HUES64 (cell line): ENCODE measurements at regions not wholly inside any gene's neighbourhood (a gene's known extent, or its start where the extent isn't known, plus 50 kb on each side); places are given as distances from the start of the nearest gene placed in this dataset.

Experiments used
- H3K27ac ChIP-seq: 2 replicates; pipeline ENCODE4 v1.7.0; 2013; ENCODE audit warnings: low read depth, low read length, inconsistent platforms
- H3K27me3 ChIP-seq: 2 replicates; pipeline ENCODE4 v1.6.1; 2013; ENCODE audit warnings: mild to moderate bottlenecking, low read length; ENCODE audit not compliant: insufficient read depth
- H3K36me3 ChIP-seq: 2 replicates; pipeline ENCODE4 v1.6.1; 2013; ENCODE audit warnings: mild to moderate bottlenecking, low read length; ENCODE audit not compliant: insufficient read depth
- H3K4me1 ChIP-seq: 2 replicates; pipeline ENCODE4 v1.6.1; 2013; ENCODE audit warnings: mild to moderate bottlenecking, low read length, moderate library complexity; ENCODE audit not compliant: insufficient read depth
- H3K4me3 ChIP-seq: 2 replicates; pipeline ENCODE4 v1.5.1; 2013; ENCODE audit warnings: mild to moderate bottlenecking, low read length, moderate library complexity
- H3K9ac ChIP-seq: 2 replicates; pipeline ENCODE4 v1.6.1; 2013; ENCODE audit warnings: mild to moderate bottlenecking, low read depth, low read length
- H3K9me3 ChIP-seq: 2 replicates; pipeline ENCODE4 v1.6.1; 2013; ENCODE audit warnings: low read depth, low read length; ENCODE audit not compliant: insufficient read depth
- WGBS: fragments of 150-250, 120-280 bp; methylation state at CpG from one replicate; pipeline ENCODE4 v1.1.7; 2013; ENCODE audit warnings: missing lambda C conversion rate; 5-methylcytosine and 5-hydroxymethylcytosine counted together

DNA sequence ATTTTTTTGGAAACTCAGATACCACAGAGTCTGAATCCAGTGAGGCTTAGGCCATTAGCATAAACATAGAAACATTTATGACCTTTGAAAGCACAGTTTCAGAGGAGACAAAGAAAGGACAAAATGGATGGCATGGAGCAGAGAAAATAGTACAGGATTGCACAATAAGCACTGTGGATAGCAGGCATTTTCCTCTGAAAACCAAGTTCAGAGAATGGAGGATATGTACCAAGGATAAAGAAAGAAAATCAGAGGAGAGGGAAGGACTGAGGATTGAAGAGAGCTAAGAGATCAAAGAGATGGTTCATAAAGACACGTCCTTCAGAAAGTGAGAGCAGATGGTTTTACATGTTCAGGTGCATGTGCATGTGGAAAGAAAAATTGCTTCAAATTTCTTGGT is 707.2 kb upstream of the CELF2 start:
- H3K9ac ChIP-seq, result no peak overlapping the region
- no peak overlapping the region for H3K27ac ChIP-seq
- no peak overlapping the region for H3K4me3 ChIP-seq
- H3K4me1 ChIP-seq, result no peaks in the 10 kb centered on the region
- 93% methylated on average over 1 of the region's 1 CpG for WGBS
- H3K36me3 ChIP-seq, result no peaks in the 10 kb centered on the region
- H3K27me3 ChIP-seq, result no peaks in the 10 kb centered on the region
- H3K9me3 ChIP-seq, result no peaks in the 10 kb centered on the region

DNA sequence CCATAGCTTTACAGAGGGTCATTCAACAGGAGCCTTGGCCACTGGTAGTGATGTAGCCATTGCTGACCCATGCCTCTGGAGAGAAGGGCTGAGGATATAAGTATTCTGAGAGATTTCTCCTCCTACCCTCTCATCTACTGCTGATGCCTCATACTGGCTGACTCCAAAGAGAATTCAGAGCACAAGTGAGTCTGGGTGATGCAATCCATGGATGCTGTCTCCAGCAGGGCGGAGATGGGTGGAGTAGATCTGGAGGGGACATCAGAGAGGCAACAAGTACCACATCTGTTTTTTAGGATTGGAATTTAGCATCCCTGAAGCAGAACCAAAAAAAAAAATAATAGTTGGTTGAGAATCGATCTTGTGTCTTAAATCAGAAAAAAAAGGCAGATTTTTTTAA is 705.7 kb upstream of the CELF2 start:
- Histone ChIP-seq H3K4me1 (no peaks in the 10 kb centered on the region), H3K9ac (no peak overlapping the region), H3K4me3 (no peak overlapping the region), H3K9me3 (no peaks in the 10 kb centered on the region), H3K36me3 (no peaks in the 10 kb centered on the region), H3K27ac (no peak overlapping the region), H3K27me3 (no peaks in the 10 kb centered on the region)
- WGBS, result 90% methylated on average over 2 of the region's 2 CpGs

DNA sequence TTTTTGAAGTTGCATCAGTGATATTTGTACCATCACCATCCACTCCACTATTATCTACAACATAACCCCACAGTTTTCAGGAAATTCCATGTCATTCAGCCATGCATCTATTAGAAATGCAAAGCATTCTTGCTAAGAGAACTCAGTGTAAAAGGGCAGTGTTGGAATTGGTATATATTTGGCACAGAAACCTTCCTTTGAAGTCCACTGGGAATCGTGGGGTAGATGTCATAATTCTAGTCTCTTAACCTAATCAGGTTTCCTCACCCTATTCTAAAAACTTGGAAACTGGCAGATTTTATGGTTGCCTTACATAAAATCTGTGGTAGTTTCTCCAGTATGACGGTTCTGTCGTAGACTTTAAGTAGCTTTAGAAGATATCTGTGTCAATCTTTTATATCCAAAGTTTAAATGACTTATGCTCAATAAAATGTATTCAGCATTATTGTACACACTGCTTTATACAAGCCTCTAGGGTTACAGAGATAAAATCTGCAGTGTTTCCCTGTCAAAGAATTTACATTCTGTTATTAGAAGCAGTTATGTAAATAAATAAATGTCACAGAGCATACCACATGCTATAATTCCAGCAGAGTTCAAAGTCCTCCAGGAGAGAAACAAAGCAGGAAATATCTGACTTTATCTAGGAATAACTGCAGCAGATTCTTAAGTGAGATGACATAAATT is 704.4 kb upstream of the CELF2 start:
- Histone ChIP-seq H3K4me1 (no peaks in the 10 kb centered on the region), H3K36me3 (no peaks in the 10 kb centered on the region), H3K27me3 (no peaks in the 10 kb centered on the region), H3K27ac (no peak overlapping the region), H3K9ac (no peak overlapping the region), H3K4me3 (no peak overlapping the region), H3K9me3 (no peaks in the 10 kb centered on the region)
- WGBS, result 95% methylated on average over 3 of the region's 3 CpGs

GRCh38 chr10:10314626-10315025 is 703.0 kb upstream of the CELF2 start:
- WGBS, result no CpG with 5 or more reads among the region's 2 CpGs
- no peaks in the 10 kb centered on the region for H3K27me3 ChIP-seq
- H3K36me3 ChIP-seq, result no peaks in the 10 kb centered on the region
- no peak overlapping the region for H3K4me3 ChIP-seq
- no peaks in the 10 kb centered on the region for H3K4me1 ChIP-seq
- H3K9ac ChIP-seq, result no peak overlapping the region
- H3K27ac ChIP-seq, result no peak overlapping the region
- H3K9me3 ChIP-seq, result no peaks in the 10 kb centered on the region

DNA sequence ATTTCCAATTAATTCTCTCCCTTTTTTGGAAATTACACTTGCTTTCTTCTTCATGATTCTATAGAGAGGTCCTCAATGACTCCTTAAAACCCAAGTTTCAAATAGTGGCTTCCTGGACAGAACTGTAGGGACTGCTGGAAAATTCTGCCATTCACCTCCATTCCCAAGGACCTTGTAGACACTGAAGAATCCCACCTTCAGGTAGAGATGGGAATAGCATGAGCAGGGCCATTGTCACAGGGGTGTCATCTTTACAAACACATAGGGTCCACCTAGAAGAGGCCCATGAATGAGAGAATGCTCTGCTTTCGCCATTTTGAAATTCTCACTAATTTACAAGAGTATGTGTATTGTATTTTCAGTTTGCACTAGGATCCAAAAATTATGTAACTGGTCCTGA is 701.7 kb upstream of the CELF2 start:
- Histone ChIP-seq H3K4me3 (no peak overlapping the region), H3K27ac (no peak overlapping the region)

GRCh38 chr10:10317151-10317550 is 700.5 kb upstream of the CELF2 start:
- no peak overlapping the region for H3K9ac ChIP-seq
- H3K36me3 ChIP-seq, result no peaks in the 10 kb centered on the region
- H3K4me3 ChIP-seq, result no peak overlapping the region
- H3K27ac ChIP-seq, result no peak overlapping the region
- H3K27me3 ChIP-seq, result no peaks in the 10 kb centered on the region
- H3K4me1 ChIP-seq, result no peaks in the 10 kb centered on the region
- 93% methylated on average over 1 of the region's 1 CpG for WGBS
- H3K9me3 ChIP-seq, result no peaks in the 10 kb centered on the region

More for the DNA sequence above, 701.7 kb upstream of the CELF2 start:
- Histone ChIP-seq H3K4me1 (no peaks in the 10 kb centered on the region), H3K27me3 (no peaks in the 10 kb centered on the region), H3K9ac (no peak overlapping the region), H3K9me3 (no peaks in the 10 kb centered on the region), H3K36me3 (no peaks in the 10 kb centered on the region)
- WGBS, result no CpG with 5 or more reads among the region's 1 CpG

DNA sequence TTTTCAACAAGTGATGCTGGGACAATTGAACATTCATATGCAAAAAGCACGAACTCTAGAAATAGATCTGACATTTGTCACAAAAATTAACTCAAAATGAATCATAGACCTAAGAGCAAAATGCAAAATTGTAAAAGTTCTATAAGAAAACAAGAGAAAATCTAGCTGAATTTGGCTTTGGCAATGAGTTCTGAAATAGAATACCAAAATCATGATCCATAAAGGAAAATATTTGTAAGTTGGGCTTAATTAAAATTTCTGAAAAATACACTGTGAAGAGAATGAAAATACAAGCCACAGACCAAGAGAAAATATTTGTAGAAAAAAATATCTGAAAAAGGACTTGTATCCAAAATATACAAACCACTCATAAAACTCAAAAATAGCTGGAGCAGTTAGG is 698.8 kb upstream of the CELF2 start:
- no peaks in the 10 kb centered on the region for H3K36me3 ChIP-seq
- no peaks in the 10 kb centered on the region for H3K27me3 ChIP-seq
- 82% methylated on average over 1 of the region's 1 CpG for WGBS
- no peaks in the 10 kb centered on the region for H3K9me3 ChIP-seq
- H3K4me1 ChIP-seq, result no peaks in the 10 kb centered on the region
- H3K9ac ChIP-seq, result no peak overlapping the region
- H3K4me3 ChIP-seq, result no peak overlapping the region
- no peak overlapping the region for H3K27ac ChIP-seq

- Histone ChIP-seq H3K27ac (no peak overlapping the region), H3K36me3 (no peaks in the 10 kb centered on the region), H3K9ac (no peak overlapping the region), H3K4me3 (no peak overlapping the region), H3K4me1 (no peaks in the 10 kb centered on the region), H3K9me3 (no peaks in the 10 kb centered on the region), H3K27me3 (no peaks in the 10 kb centered on the region)
- 92% methylated on average over 3 of the region's 3 CpGs for WGBS
Observed at GRCh38 chr10:10320956-10321355, 696.7 kb upstream of the CELF2 start.

DNA sequence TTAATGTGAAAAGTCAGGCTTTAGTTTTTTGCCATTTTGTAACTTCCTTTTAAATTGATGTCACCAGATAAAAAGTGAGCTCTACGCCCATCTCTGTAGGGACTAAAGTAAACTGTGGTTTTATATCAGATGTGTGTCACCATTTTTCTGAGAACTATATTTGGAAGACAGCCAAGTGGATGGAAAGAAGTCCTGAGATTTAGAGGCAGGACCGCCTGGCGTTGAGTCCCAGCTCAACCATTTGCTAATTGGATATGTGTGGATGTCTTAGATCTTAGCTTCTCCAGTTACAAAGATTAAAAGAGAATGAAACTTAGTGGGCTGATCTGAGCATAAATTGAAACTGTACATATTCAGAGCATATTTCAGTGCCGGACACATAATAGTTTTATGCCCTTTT is 691.6 kb upstream of the CELF2 start:
- Histone ChIP-seq H3K27me3 (no peaks in the 10 kb centered on the region), H3K4me1 (no peaks in the 10 kb centered on the region), H3K36me3 (no peaks in the 10 kb centered on the region), H3K9me3 (no peaks in the 10 kb centered on the region), H3K27ac (no peak overlapping the region), H3K4me3 (no peak overlapping the region), H3K9ac (no peak overlapping the region)
- 97% methylated on average over 4 of the region's 4 CpGs for WGBS

DNA sequence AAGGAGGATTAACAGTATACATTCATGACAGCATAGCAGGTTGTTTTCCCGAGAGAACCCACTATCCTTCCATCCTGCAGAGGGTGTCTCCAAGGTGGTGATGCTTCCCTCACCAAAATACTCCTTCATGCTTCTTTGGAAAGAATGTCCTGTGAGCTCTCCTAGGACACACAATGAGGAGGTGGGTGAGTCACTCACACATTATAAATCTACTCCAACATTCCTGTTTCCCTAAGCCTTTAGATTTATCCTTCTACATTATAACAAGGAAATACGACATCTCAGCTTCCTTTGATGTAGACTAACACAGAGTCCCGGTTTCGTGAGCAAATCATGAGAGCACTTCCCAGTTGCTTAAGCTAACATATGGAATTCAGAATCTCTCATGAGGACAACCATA is 689.7 kb upstream of the CELF2 start:
- 94% methylated on average over 4 of the region's 4 CpGs for WGBS
- no peak overlapping the region for H3K9ac ChIP-seq
- H3K9me3 ChIP-seq, result no peaks in the 10 kb centered on the region
- no peak overlapping the region for H3K4me3 ChIP-seq
- no peak overlapping the region for H3K27ac ChIP-seq
- H3K4me1 ChIP-seq, result 0 out of 2 replicates have a peak, but pooled peaks cover 2% of the 10 kb centered on the region
- H3K36me3 ChIP-seq, result no peaks in the 10 kb centered on the region
- H3K27me3 ChIP-seq, result no peaks in the 10 kb centered on the region

- Histone ChIP-seq H3K27ac (no peak overlapping the region), H3K27me3 (no peaks in the 10 kb centered on the region), H3K36me3 (no peaks in the 10 kb centered on the region), H3K4me1 (0 out of 2 replicates have a peak, but pooled peaks cover 6% of the 10 kb centered on the region), H3K4me3 (no peak overlapping the region), H3K9me3 (no peaks in the 10 kb centered on the region), H3K9ac (no peak overlapping the region)
- WGBS, result 93% methylated on average over 4 of the region's 5 CpGs
Observed at GRCh38 chr10:10330418-10330817, 687.3 kb upstream of the CELF2 start.

DNA sequence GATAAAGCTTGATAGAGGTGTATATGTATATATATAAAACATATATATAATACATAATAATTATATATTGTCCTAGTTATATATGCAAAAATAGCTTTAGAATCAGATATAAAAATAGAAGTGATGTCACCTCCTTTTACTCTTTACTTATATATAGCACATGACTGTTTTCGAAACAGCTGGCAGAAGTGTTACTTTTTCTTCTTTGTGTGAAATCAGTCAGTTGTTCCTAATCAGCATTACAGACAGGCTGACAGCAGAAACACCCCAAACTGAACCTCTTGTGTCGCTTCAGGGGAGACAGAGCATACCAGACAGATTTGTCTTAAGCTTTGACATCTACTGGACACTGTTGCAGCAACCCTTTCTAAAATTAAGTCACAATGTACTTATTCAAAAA is 684.9 kb upstream of the CELF2 start:
- Histone ChIP-seq H3K27ac (no peak overlapping the region), H3K4me1 (peaks cover 6% of the 10 kb centered on the region; the same call in 1 of the 2 replicates), H3K4me3 (no peak overlapping the region), H3K9me3 (no peaks in the 10 kb centered on the region), H3K36me3 (no peaks in the 10 kb centered on the region), H3K27me3 (no peaks in the 10 kb centered on the region), H3K9ac (no peak overlapping the region)
- WGBS, result 93% methylated on average over 2 of the region's 2 CpGs
